Gastroesophageal sphincter (tissue), 3 donors: ENCODE measurements at regions not wholly inside any gene's neighbourhood (a gene's known extent, or its start where the extent isn't known, plus 50 kb on each side); places are given as distances from the start of the nearest gene placed in this dataset.

Experiments
- EP300 ChIP-seq: sonication (generic); formaldehyde crosslinking; IDR thresholded peaks from one replicate; pipeline ENCODE4 v1.6.1; 2017; ENCODE audit warnings: antibody characterized with exemption, mild to moderate bottlenecking
- TF ChIP-seq, protein P1 (sequence below), 4 experiments: fragments of 200-600 bp in 2 of 4; fragments of 450-650 bp in 2 of 4; sonication (generic) in 1 of 4; IDR thresholded peaks; one replicate each; pipeline ENCODE4 v1.5.1; 2017 to 2019; ENCODE audit warnings: antibody characterized with exemption in 4 of 4, mild to moderate bottlenecking in 2 of 4, moderate library complexity in 2 of 4

DNA sequence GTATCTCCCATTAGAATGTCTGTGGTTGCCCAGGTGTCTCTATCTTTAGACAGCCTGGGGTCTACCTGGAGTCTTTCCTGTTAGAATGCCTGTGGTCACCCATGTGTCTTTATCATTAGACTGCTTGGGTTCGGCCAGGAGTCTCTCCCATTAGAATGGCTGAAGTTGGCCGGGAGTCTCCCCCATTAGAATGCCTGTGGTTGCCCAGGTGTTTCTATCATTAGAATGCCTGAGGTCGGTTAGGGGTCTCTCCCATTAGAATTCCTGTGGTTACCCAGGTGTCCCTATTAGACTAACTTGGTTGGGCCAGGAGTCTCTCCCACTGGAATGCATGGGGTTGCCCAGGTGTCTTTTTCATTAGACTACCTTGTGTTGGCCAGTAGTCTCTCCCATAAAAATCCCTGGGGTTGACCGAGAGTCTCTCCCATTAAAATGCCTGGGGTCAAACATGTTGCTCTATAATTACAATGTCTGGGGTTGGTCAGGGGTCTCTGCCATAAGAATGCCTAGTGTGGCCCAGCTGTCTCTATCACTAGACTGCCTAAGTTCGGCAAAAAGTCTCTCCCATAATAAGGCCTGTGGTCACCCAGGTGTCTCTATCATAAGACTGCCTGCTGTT, 1448.7 kb downstream of the UQCRFS1 start:
- TF ChIP-seq EP300, result no peak
- TF ChIP-seq, protein P1, sequence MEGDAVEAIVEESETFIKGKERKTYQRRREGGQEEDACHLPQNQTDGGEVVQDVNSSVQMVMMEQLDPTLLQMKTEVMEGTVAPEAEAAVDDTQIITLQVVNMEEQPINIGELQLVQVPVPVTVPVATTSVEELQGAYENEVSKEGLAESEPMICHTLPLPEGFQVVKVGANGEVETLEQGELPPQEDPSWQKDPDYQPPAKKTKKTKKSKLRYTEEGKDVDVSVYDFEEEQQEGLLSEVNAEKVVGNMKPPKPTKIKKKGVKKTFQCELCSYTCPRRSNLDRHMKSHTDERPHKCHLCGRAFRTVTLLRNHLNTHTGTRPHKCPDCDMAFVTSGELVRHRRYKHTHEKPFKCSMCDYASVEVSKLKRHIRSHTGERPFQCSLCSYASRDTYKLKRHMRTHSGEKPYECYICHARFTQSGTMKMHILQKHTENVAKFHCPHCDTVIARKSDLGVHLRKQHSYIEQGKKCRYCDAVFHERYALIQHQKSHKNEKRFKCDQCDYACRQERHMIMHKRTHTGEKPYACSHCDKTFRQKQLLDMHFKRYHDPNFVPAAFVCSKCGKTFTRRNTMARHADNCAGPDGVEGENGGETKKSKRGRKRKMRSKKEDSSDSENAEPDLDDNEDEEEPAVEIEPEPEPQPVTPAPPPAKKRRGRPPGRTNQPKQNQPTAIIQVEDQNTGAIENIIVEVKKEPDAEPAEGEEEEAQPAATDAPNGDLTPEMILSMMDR (IDR thresholded peaks at IDR 0.05), result no peak
